Liver (tissue), 7 donors: ENCODE measurements at regions not wholly inside any gene's neighbourhood (a gene's known extent, or its start where the extent isn't known, plus 50 kb on each side); places are given as distances from the start of the nearest gene placed in this dataset.

ENCODE experiments used
- DNase-seq: peaks from one replicate; pipeline ENCODE4 v3.0.0-alpha.2; 2017; ENCODE audit warnings: low spot score
- H3K27ac ChIP-seq, 2 donors: one replicate each; pipeline ENCODE4 v1.7.0; 2013; ENCODE audit warnings: inconsistent platforms in 2 of 2, low read length in 2 of 2, control low read depth in 1 of 2, low read depth in 1 of 2, mild to moderate bottlenecking in 1 of 2
- H3K27me3 ChIP-seq, 4 donors: one replicate each; pipeline versions ENCODE4 v1.6.1 to v1.7.0; 2013; ENCODE audit warnings: low read length in 3 of 4, inconsistent platforms in 1 of 4, mild to moderate bottlenecking in 1 of 4, moderate library complexity in 1 of 4; ENCODE audit not compliant: control insufficient read depth in 4 of 4, insufficient read depth in 4 of 4
- H3K36me3 ChIP-seq, 4 donors: one replicate each; pipeline versions ENCODE4 v1.6.1 to v1.7.0; 2013; ENCODE audit warnings: low read length in 3 of 4, mild to moderate bottlenecking in 3 of 4, low read depth in 1 of 4, moderate library complexity in 1 of 4; ENCODE audit not compliant: control insufficient read depth in 4 of 4, insufficient read depth in 3 of 4
- H3K4me1 ChIP-seq, 4 donors: one replicate each; pipeline versions ENCODE4 v1.6.1 to v1.7.0; 2013; ENCODE audit warnings: low read length in 3 of 4, mild to moderate bottlenecking in 3 of 4, moderate library complexity in 1 of 4; ENCODE audit not compliant: control insufficient read depth in 4 of 4, insufficient read depth in 4 of 4
- H3K4me3 ChIP-seq, 3 donors: one replicate each; pipeline versions ENCODE4 v1.6.1 to v1.7.0; 2013; ENCODE audit warnings: low read length in 3 of 3, control low read depth in 1 of 3, low read depth in 1 of 3, mild to moderate bottlenecking in 1 of 3
- H3K9ac ChIP-seq, 2 donors: one replicate each; pipeline ENCODE4 v1.7.0; 2013; ENCODE audit warnings: low read length in 2 of 2, mild to moderate bottlenecking in 2 of 2, moderate library complexity in 2 of 2, control low read depth in 1 of 2, low read depth in 1 of 2
- H3K9me3 ChIP-seq, 4 donors: one replicate each; pipeline versions ENCODE4 v1.6.1 to v1.7.0; 2013; ENCODE audit warnings: low read length in 3 of 4; ENCODE audit not compliant: control insufficient read depth in 4 of 4
- EGR1 ChIP-seq, 2 donors: IDR thresholded peaks; 2 replicates each; pipeline ENCODE4 v1.6.1; 2016 to 2018; ENCODE audit warnings: antibody characterized with exemption in 2 of 2, low read depth in 2 of 2
- FOXA1 ChIP-seq: IDR thresholded peaks from 2 replicates; pipeline ENCODE4 v1.6.1; 2016; ENCODE audit warnings: antibody characterized with exemption
- HNF4A ChIP-seq, 2 donors: conservative IDR thresholded peaks; 2 replicates each; pipeline ENCODE4 v1.6.1; 2016; ENCODE audit warnings: antibody characterized with exemption in 2 of 2, mild to moderate bottlenecking in 2 of 2
- RAD21 ChIP-seq, 2 donors: IDR thresholded peaks; 2 replicates each; pipeline ENCODE4 v1.6.1; 2016; ENCODE audit warnings: antibody characterized with exemption in 2 of 2, mild to moderate bottlenecking in 2 of 2
- SP1 ChIP-seq: IDR thresholded peaks from 2 replicates; pipeline ENCODE4 v1.6.1; 2018; ENCODE audit warnings: antibody characterized with exemption, mild to moderate bottlenecking
- TAF1 ChIP-seq: conservative IDR thresholded peaks from 2 replicates; pipeline ENCODE4 v1.6.1; 2016; ENCODE audit warnings: antibody characterized with exemption, mild to moderate bottlenecking
- ZBTB33 ChIP-seq: IDR thresholded peaks from 2 replicates; pipeline ENCODE4 v1.6.1; 2016; ENCODE audit warnings: antibody characterized with exemption
- WGBS: extraction: QIAGEN DNeasy Blood & Tissue Kit; methylation state at CpG from one replicate; pipeline ENCODE4 v1.1.7; 2013; 5-methylcytosine and 5-hydroxymethylcytosine counted together
- TF ChIP-seq, protein P1 (sequence below): IDR thresholded peaks from 2 replicates; pipeline ENCODE4 v1.6.1; 2016; ENCODE audit warnings: antibody characterized with exemption
- donor health status: healthy.
- donor health status: healthy.
- donor health status: healthy.
- donor health status: healthy.

GRCh38 chr13:73872397-73872796 is 261.8 kb downstream of the KLF12 start:
- TF ChIP-seq, protein P1, sequence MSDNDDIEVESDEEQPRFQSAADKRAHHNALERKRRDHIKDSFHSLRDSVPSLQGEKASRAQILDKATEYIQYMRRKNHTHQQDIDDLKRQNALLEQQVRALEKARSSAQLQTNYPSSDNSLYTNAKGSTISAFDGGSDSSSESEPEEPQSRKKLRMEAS, result no peak
- no peak for TF ChIP-seq RAD21 (IDR thresholded peaks at IDR 0.05)
- no peak for TF ChIP-seq SP1
- no peak for TF ChIP-seq FOXA1
- no peak for TF ChIP-seq TAF1
- 79% methylated on average over 3 of the region's 3 CpGs for WGBS
- no peaks in the 10 kb centered on the region for H3K36me3 ChIP-seq

GRCh38 chr13:73870970-73871935 is 263.0 kb downstream of the KLF12 start:
- Histone ChIP-seq H3K27ac (no peak overlapping the region), H3K4me3 (no peak overlapping the region), H3K9me3 (no peaks in the 10 kb centered on the region), H3K36me3 (no peaks in the 10 kb centered on the region), H3K27me3 (no peaks in the 10 kb centered on the region), H3K4me1 (no peaks in the 10 kb centered on the region), H3K9ac (no peak overlapping the region)
- 89% methylated on average over 15 of the region's 15 CpGs for WGBS
- TF ChIP-seq RAD21 (IDR thresholded peaks at IDR 0.05) (no peak), FOXA1 (no peak), EGR1 (IDR thresholded peaks at IDR 0.05; ENCODE audit: low read depth in 2 of 2) (no peak), HNF4A (conservative IDR thresholded peaks at IDR 0.05) (no peak), ZBTB33 (no peak)
- TF ChIP-seq, protein P1, result no peak
- no peak for DNase-seq

More at GRCh38 chr13:73872397-73872796, 261.8 kb downstream of the KLF12 start:
- no peak overlapping the region for H3K9ac ChIP-seq
- DNase-seq, result no peak
- no peaks in the 10 kb centered on the region for H3K4me1 ChIP-seq
- no peaks in the 10 kb centered on the region for H3K9me3 ChIP-seq
- no peaks in the 10 kb centered on the region for H3K27me3 ChIP-seq
- no peak overlapping the region for H3K4me3 ChIP-seq
- no peak overlapping the region for H3K27ac ChIP-seq

GRCh38 chr13:73870036-73870741 is 264.0 kb downstream of the KLF12 start:
- no peaks in the 10 kb centered on the region for H3K36me3 ChIP-seq
- no peak overlapping the region for H3K9ac ChIP-seq
- no peaks in the 10 kb centered on the region for H3K27me3 ChIP-seq
- H3K9me3 ChIP-seq, result no peaks in the 10 kb centered on the region
- TF ChIP-seq RAD21 (IDR thresholded peaks at IDR 0.05), result no peak
- TF ChIP-seq, protein P1, result no peak
- DNase-seq, result no peak
- WGBS, result 67% methylated on average over 5 of the region's 5 CpGs
- no peak overlapping the region for H3K27ac ChIP-seq
- no peaks in the 10 kb centered on the region for H3K4me1 ChIP-seq
- no peak overlapping the region for H3K4me3 ChIP-seq
